ENCODE measurements at regions not wholly inside any gene's neighbourhood (a gene's known extent, or its start where the extent isn't known, plus 50 kb on each side); places are given as distances from the start of the nearest gene placed in this dataset.
A peak's percentile ranks its signal among the peaks of the same experiment; 100 is the strongest.

DNA sequence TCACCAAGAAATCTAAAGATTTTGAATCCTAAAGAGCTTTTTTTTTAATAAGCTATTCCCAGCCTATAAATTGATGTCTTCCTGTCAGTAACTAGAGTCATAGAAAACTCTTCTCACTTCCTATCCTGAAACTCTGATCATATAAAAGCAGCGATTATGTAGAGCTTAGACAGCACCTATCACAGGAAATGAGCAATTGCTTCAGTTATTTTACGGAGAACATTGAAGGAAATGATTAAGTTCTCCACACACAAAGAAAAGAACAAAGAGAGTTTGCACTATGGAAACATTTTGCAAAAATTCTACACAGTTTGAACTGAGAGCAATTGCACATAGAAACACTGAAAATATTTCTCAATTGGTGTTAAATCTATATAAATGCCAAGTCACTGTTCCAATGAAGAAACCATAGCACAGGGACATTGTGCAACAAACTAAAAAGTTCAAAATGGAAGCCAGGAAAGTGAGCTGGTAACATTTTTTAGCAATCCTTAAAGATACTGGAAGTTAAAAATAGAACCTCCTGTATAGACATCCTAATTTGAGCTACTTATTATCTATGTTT, 291.5 kb upstream of the ARHGEF26 start:
- H3K9me3 ChIP-seq (replicated peaks; ENCODE audit: control insufficient read depth, low read depth, low read length) = no peaks in the 10 kb centered on the region
- no peaks in the 10 kb centered on the region for H3K4me1 ChIP-seq (ENCODE audit: control insufficient read depth, insufficient read depth, low read length)
- no peak overlapping the region for H3K4me3 ChIP-seq (ENCODE audit: low read length)
- H3K27me3 ChIP-seq (ENCODE audit: control insufficient read depth, insufficient read depth, low read length) = no peaks in the 10 kb centered on the region
- DNase-seq = no peak
- no CpG with 5 or more reads among the region's 2 CpGs for WGBS (ENCODE audit: insufficient coverage)
- H3K36me3 ChIP-seq (ENCODE audit: control insufficient read depth, insufficient read depth, low read length) = no peaks in the 10 kb centered on the region
- no peak overlapping the region for H3K27ac ChIP-seq (ENCODE audit: low read length)

GRCh38 chr3:153830552-153830951, 290.6 kb upstream of the ARHGEF26 start:
- H3K4me1 ChIP-seq (ENCODE audit: control insufficient read depth, insufficient read depth, low read length) = no peaks in the 10 kb centered on the region
- no peak for DNase-seq
- H3K4me3 ChIP-seq (ENCODE audit: low read length) = no peak overlapping the region
- H3K9me3 ChIP-seq (replicated peaks; ENCODE audit: control insufficient read depth, low read depth, low read length) = no peaks in the 10 kb centered on the region
- H3K36me3 ChIP-seq (ENCODE audit: control insufficient read depth, insufficient read depth, low read length) = no peaks in the 10 kb centered on the region
- H3K27me3 ChIP-seq (ENCODE audit: control insufficient read depth, insufficient read depth, low read length) = no peaks in the 10 kb centered on the region
- H3K27ac ChIP-seq (ENCODE audit: low read length) = no peak overlapping the region
- 100% methylated on average over 1 of the region's 1 CpG for WGBS (ENCODE audit: insufficient coverage)

DNA sequence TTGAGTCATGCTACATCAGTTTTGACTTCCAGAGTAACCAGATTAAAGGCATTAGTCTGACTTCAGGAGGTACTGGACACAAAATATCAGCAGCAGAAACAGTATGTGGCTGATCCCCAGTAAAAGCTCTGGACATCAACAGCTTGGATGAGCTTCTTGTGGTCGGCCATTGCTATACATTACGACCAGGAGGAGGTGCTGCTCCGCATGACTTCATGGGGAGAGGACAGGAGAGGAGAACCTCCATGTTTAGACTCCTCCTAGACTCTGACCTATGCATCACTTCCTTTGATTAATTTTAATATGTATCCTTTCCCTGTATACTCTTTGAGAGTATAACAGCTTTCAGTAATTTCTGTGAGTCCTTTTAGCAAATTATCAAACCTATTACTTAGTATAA, 285.6 kb upstream of the ARHGEF26 start:
- Histone ChIP-seq H3K4me1 (ENCODE audit: control insufficient read depth, insufficient read depth, low read length) (no peaks in the 10 kb centered on the region), H3K4me3 (ENCODE audit: low read length) (no peak overlapping the region), H3K27me3 (ENCODE audit: control insufficient read depth, insufficient read depth, low read length) (no peaks in the 10 kb centered on the region), H3K27ac (ENCODE audit: low read length) (no peak overlapping the region), H3K9me3 (replicated peaks; ENCODE audit: control insufficient read depth, low read depth, low read length) (no peaks in the 10 kb centered on the region), H3K36me3 (ENCODE audit: control insufficient read depth, insufficient read depth, low read length) (no peaks in the 10 kb centered on the region)
- WGBS (ENCODE audit: insufficient coverage) = 73% methylated on average over 2 of the region's 3 CpGs
- no peak for DNase-seq

DNA sequence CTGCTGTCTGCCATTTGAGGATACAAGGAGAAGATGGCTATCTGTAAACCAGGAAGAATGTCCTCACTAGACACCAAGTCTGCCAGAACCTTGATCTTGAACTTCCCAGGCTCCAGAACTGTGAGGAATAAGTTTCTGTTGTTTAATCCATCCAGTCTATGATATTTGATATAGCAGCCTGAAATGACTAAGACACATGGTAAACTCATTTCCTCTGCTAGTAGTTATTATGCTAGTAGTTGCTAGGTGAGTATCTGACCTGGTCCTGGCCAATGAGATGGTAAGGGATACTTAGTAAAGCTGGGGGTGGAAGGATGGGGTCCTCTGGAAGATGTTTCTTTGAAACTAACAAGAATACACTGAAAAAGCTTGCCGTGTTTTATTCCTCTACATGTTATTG, 280.7 kb upstream of the ARHGEF26 start:
- H3K4me1 ChIP-seq (ENCODE audit: control insufficient read depth, insufficient read depth, low read length) = no peaks in the 10 kb centered on the region
- no peaks in the 10 kb centered on the region for H3K36me3 ChIP-seq (ENCODE audit: control insufficient read depth, insufficient read depth, low read length)
- H3K4me3 ChIP-seq (ENCODE audit: low read length) = no peak overlapping the region
- peak; percentile 10 for DNase-seq
- H3K9me3 ChIP-seq (replicated peaks; ENCODE audit: control insufficient read depth, low read depth, low read length) = no peaks in the 10 kb centered on the region
- WGBS (ENCODE audit: insufficient coverage) = 60% methylated on average over 1 of the region's 1 CpG
- no peaks in the 10 kb centered on the region for H3K27me3 ChIP-seq (ENCODE audit: control insufficient read depth, insufficient read depth, low read length)
- no peak overlapping the region for H3K27ac ChIP-seq (ENCODE audit: low read length)

GRCh38 chr3:153843994-153844393, 277.2 kb upstream of the ARHGEF26 start:
- Histone ChIP-seq H3K27ac (ENCODE audit: low read length) (no peak overlapping the region), H3K4me1 (ENCODE audit: control insufficient read depth, insufficient read depth, low read length) (no peaks in the 10 kb centered on the region)
- DNase-seq = no peak

DNA sequence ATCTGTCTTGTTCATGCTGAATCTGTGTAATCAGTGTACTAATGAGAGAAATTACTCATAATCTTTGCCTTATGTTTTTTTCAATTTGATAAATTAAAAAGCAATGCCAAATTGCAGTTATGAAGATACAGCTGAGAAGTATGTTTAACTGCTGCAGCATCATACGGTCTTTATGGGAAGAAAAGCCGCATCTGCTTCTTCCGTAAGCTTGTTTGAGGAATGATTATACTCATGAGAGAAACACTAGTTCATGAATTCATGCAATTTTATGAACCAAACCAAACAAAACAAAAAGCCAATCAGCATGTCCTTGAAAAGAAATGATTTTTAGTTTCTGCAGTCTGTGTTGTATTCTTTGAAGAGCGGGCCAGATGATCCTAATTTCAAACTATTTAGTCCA, 275.9 kb upstream of the ARHGEF26 start:
- no CpG with 5 or more reads among the region's 4 CpGs for WGBS (ENCODE audit: insufficient coverage)
- Histone ChIP-seq H3K4me3 (ENCODE audit: low read length) (no peak overlapping the region), H3K9me3 (replicated peaks; ENCODE audit: control insufficient read depth, low read depth, low read length) (no peaks in the 10 kb centered on the region), H3K27me3 (ENCODE audit: control insufficient read depth, insufficient read depth, low read length) (no peaks in the 10 kb centered on the region), H3K27ac (ENCODE audit: low read length) (peak overlapping the region; percentile 15), H3K36me3 (ENCODE audit: control insufficient read depth, insufficient read depth, low read length) (no peaks in the 10 kb centered on the region), H3K4me1 (ENCODE audit: control insufficient read depth, insufficient read depth, low read length) (no peaks in the 10 kb centered on the region)
- DNase-seq = peak; percentile 65

More at GRCh38 chr3:153843994-153844393, 277.2 kb upstream of the ARHGEF26 start:
- Histone ChIP-seq H3K4me3 (ENCODE audit: low read length) (no peak overlapping the region), H3K27me3 (ENCODE audit: control insufficient read depth, insufficient read depth, low read length) (no peaks in the 10 kb centered on the region), H3K9me3 (replicated peaks; ENCODE audit: control insufficient read depth, low read depth, low read length) (no peaks in the 10 kb centered on the region), H3K36me3 (ENCODE audit: control insufficient read depth, insufficient read depth, low read length) (no peaks in the 10 kb centered on the region)

- H3K4me1 ChIP-seq (ENCODE audit: control insufficient read depth, insufficient read depth, low read length) = no peaks in the 10 kb centered on the region
- DNase-seq = peak; percentile 74
- H3K4me3 ChIP-seq (ENCODE audit: low read length) = no peak overlapping the region
- WGBS (ENCODE audit: insufficient coverage) = 53% methylated on average over 2 of the region's 3 CpGs
- no peaks in the 10 kb centered on the region for H3K36me3 ChIP-seq (ENCODE audit: control insufficient read depth, insufficient read depth, low read length)
- H3K27me3 ChIP-seq (ENCODE audit: control insufficient read depth, insufficient read depth, low read length) = no peaks in the 10 kb centered on the region
- no peaks in the 10 kb centered on the region for H3K9me3 ChIP-seq (replicated peaks; ENCODE audit: control insufficient read depth, low read depth, low read length)
- H3K27ac ChIP-seq (ENCODE audit: low read length) = no peak overlapping the region
Observed at GRCh38 chr3:153848702-153849101, 272.5 kb upstream of the ARHGEF26 start.

GRCh38 chr3:153852355-153852754, 268.8 kb upstream of the ARHGEF26 start:
- Histone ChIP-seq H3K36me3 (ENCODE audit: control insufficient read depth, insufficient read depth, low read length) (no peaks in the 10 kb centered on the region), H3K4me1 (ENCODE audit: control insufficient read depth, insufficient read depth, low read length) (no peaks in the 10 kb centered on the region), H3K27ac (ENCODE audit: low read length) (no peak overlapping the region), H3K4me3 (ENCODE audit: low read length) (no peak overlapping the region), H3K27me3 (ENCODE audit: control insufficient read depth, insufficient read depth, low read length) (no peaks in the 10 kb centered on the region), H3K9me3 (replicated peaks; ENCODE audit: control insufficient read depth, low read depth, low read length) (no peaks in the 10 kb centered on the region)
- DNase-seq = peak; percentile 14
- WGBS (ENCODE audit: insufficient coverage) = no CpG with 5 or more reads among the region's 2 CpGs

GRCh38 chr3:153853163-153853562, 268.0 kb upstream of the ARHGEF26 start:
- Histone ChIP-seq H3K27me3 (ENCODE audit: control insufficient read depth, insufficient read depth, low read length) (no peaks in the 10 kb centered on the region), H3K36me3 (ENCODE audit: control insufficient read depth, insufficient read depth, low read length) (no peaks in the 10 kb centered on the region), H3K27ac (ENCODE audit: low read length) (no peak overlapping the region), H3K4me3 (ENCODE audit: low read length) (no peak overlapping the region), H3K4me1 (ENCODE audit: control insufficient read depth, insufficient read depth, low read length) (no peaks in the 10 kb centered on the region), H3K9me3 (replicated peaks; ENCODE audit: control insufficient read depth, low read depth, low read length) (no peaks in the 10 kb centered on the region)
- WGBS (ENCODE audit: insufficient coverage) = no CpG with 5 or more reads among the region's 1 CpG
- no peak for DNase-seq

DNA sequence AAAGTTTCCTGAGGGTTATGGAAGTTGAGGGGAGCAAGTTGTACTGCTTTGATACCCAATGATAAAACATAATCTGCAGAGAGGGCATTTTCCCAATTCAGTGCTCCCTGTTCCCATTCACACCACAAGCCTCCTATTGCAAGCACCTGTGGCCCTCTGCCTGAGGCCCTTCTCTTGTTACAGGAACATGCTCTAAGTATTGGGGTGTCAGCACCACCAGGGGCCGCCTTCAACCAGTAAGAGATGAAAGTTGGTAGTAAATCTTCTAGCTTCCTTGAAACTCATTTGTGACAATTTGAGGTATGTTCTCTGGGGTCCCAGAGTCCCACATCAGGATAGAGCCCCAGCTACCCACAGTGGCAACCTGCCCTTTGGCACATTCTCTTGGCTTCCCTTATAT, 265.4 kb upstream of the ARHGEF26 start:
- H3K27me3 ChIP-seq (ENCODE audit: control insufficient read depth, insufficient read depth, low read length) = no peaks in the 10 kb centered on the region
- H3K9me3 ChIP-seq (replicated peaks; ENCODE audit: control insufficient read depth, low read depth, low read length) = no peaks in the 10 kb centered on the region
- no peaks in the 10 kb centered on the region for H3K36me3 ChIP-seq (ENCODE audit: control insufficient read depth, insufficient read depth, low read length)
- H3K4me3 ChIP-seq (ENCODE audit: low read length) = no peak overlapping the region
- H3K4me1 ChIP-seq (ENCODE audit: control insufficient read depth, insufficient read depth, low read length) = no peaks in the 10 kb centered on the region
- no peak for DNase-seq
- no peak overlapping the region for H3K27ac ChIP-seq (ENCODE audit: low read length)
- no CpG with 5 or more reads among the region's 1 CpG for WGBS (ENCODE audit: insufficient coverage)

- no peaks in the 10 kb centered on the region for H3K4me1 ChIP-seq (ENCODE audit: control insufficient read depth, insufficient read depth, low read length)
- no peak for DNase-seq
- no peaks in the 10 kb centered on the region for H3K9me3 ChIP-seq (replicated peaks; ENCODE audit: control insufficient read depth, low read depth, low read length)
- WGBS (ENCODE audit: insufficient coverage) = no CpG with 5 or more reads among the region's 1 CpG
- no peak overlapping the region for H3K4me3 ChIP-seq (ENCODE audit: low read length)
- H3K27ac ChIP-seq (ENCODE audit: low read length) = no peak overlapping the region
- H3K36me3 ChIP-seq (ENCODE audit: control insufficient read depth, insufficient read depth, low read length) = no peaks in the 10 kb centered on the region
- H3K27me3 ChIP-seq (ENCODE audit: control insufficient read depth, insufficient read depth, low read length) = no peaks in the 10 kb centered on the region
Observed at GRCh38 chr3:153856932-153857331, 264.3 kb upstream of the ARHGEF26 start.
